ENCODE measurements at regions not wholly inside any gene's neighbourhood (a gene's known extent, or its start where the extent isn't known, plus 50 kb on each side); places are given as distances from the start of the nearest gene placed in this dataset.
"Not testable (repeated sequence)": the region's sequence is repeated elsewhere in the genome, so short reads cannot be mapped to it uniquely, and the experiment has no call there.

GRCh38 chr2:16933355-16933754, 267.7 kb upstream of the CYRIA start:
- TF ChIP-seq, protein P1, sequence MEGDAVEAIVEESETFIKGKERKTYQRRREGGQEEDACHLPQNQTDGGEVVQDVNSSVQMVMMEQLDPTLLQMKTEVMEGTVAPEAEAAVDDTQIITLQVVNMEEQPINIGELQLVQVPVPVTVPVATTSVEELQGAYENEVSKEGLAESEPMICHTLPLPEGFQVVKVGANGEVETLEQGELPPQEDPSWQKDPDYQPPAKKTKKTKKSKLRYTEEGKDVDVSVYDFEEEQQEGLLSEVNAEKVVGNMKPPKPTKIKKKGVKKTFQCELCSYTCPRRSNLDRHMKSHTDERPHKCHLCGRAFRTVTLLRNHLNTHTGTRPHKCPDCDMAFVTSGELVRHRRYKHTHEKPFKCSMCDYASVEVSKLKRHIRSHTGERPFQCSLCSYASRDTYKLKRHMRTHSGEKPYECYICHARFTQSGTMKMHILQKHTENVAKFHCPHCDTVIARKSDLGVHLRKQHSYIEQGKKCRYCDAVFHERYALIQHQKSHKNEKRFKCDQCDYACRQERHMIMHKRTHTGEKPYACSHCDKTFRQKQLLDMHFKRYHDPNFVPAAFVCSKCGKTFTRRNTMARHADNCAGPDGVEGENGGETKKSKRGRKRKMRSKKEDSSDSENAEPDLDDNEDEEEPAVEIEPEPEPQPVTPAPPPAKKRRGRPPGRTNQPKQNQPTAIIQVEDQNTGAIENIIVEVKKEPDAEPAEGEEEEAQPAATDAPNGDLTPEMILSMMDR (IDR thresholded peaks at IDR 0.05; ENCODE audit: low read length, missing control alignments): no peak
- no peak overlapping the region for H3K4me3 ChIP-seq (replicated peaks; ENCODE audit: low read depth, low read length)
- no peak for DNase-seq (ENCODE audit: low read depth)

DNA sequence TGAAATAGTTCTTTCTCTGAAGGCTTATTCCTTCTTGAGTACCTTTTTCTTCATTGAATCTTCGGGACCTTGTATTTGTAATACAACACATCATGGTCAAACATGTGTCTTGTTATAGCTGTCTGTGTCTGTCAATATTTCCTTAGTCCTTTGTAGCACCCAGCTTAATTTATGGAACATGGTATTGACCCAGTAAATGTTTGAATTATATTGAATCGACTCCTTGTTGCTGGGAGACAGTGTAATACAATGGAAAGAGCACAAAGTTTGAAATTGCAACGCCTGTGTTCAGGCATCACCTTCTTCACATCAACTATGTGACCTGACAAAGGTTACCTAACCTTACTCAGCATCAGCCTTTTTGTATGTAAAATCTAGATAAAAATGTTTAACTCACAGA, 267.2 kb upstream of the CYRIA start:
- TF ChIP-seq, protein P1 (IDR thresholded peaks at IDR 0.05; ENCODE audit: low read length, missing control alignments): no peak
- no peak overlapping the region for H3K4me3 ChIP-seq (replicated peaks; ENCODE audit: low read depth, low read length)
- DNase-seq (ENCODE audit: low read depth): no peak

DNA sequence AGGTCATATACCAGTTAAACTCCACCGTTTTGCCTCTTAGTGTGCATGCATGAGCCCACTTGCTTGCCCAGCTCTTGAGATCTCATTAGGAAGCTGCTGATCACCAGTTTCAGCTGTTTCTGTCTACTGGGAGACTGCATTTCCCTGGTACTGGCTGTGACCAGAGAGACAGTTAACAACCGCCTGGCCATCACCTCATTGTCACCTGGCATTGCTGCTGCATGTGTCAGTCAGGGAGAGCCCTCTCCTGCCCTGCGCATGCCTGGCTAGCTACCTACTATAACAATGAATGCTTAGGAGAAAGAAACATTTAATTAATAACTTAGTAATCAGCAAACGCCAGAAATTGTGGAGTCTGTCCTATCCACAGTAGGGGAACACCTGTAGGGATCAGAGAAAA, 265.8 kb upstream of the CYRIA start:
- no peak overlapping the region for H3K4me3 ChIP-seq (replicated peaks; ENCODE audit: low read depth, low read length)
- DNase-seq (ENCODE audit: low read depth): no peak
- TF ChIP-seq, protein P1 (IDR thresholded peaks at IDR 0.05; ENCODE audit: low read length, missing control alignments): no peak

GRCh38 chr2:16927398-16927797, 261.8 kb upstream of the CYRIA start:
- TF ChIP-seq, protein P1 (IDR thresholded peaks at IDR 0.05; ENCODE audit: low read length, missing control alignments): no peak
- H3K4me3 ChIP-seq (replicated peaks; ENCODE audit: low read depth, low read length): no peak overlapping the region
- DNase-seq (ENCODE audit: low read depth): no peak

DNA sequence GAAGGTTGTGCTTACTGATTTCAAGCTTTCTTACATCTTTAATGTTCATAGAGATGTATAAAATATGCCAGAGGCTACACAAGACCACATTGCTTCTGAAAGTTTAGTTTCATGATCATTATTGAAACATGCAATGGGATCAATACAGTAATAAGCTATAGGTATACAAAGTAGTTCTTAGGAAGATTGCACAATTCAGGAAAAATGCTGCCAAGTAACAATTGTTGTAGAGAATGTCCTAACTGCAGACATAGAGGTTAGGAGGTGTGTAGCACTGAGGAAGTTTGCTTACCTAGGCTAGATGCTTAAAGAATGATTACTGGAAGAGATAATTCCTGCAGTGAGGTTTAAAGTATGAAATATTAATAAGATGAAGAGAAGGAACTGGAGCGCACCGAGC, 259.5 kb upstream of the CYRIA start:
- DNase-seq (ENCODE audit: low read depth): no peak
- H3K4me3 ChIP-seq (replicated peaks; ENCODE audit: low read depth, low read length): no peak overlapping the region
- TF ChIP-seq, protein P1 (IDR thresholded peaks at IDR 0.05; ENCODE audit: low read length, missing control alignments): no peak

DNA sequence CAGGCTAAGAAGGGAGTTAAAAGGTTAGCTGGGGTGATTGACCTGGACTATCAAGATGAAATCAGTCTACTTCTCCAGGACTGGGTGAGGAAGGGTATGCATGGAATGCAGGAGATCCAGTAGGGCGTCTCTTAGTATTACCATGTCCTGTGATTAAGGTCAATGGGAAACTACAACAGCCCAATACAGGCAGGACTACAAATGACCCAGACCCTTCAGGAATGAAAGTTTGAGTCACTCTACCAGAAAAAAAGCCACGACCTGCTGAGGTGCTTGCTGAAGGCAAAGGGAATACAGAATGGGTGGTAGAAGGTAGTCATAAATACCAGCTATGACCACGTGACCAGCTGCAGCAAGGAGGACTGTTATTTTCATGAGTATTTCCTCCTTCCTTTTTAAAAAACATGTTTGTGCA, 249.7 kb upstream of the CYRIA start:
- not testable (repeated sequence) for H3K4me3 ChIP-seq (replicated peaks; ENCODE audit: low read depth, low read length); DNase-seq (ENCODE audit: low read depth)

GRCh38 chr2:16911746-16912145, 246.1 kb upstream of the CYRIA start:
- TF ChIP-seq, protein P1 (IDR thresholded peaks at IDR 0.05; ENCODE audit: low read length, missing control alignments): no peak
- no peak for DNase-seq (ENCODE audit: low read depth)
- no peak overlapping the region for H3K4me3 ChIP-seq (replicated peaks; ENCODE audit: low read depth, low read length)

DNA sequence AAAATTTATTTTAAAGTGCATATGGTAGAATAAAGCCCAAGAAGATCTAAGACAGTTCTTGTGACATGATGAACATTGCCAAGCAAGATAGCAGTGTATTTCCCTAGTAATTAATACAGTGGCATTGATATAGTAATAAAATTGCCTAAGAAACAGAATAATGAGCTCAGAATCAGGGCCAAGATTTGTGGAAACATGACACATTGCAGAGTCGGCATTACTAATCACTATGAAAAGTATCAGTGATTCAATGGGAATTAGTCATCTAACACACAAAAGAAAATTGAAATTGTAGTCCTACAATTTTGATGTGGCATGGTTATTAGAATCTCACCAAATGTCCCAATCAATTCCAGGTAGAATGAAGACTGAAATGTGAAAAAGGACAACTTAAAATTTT, 243.0 kb upstream of the CYRIA start:
- TF ChIP-seq, protein P1 (IDR thresholded peaks at IDR 0.05; ENCODE audit: low read length, missing control alignments): no peak
- no peak for DNase-seq (ENCODE audit: low read depth)
- H3K4me3 ChIP-seq (replicated peaks; ENCODE audit: low read depth, low read length): no peak overlapping the region

Measured in fibroblast of pulmonary artery (primary cell).